ENCODE measurements at regions not wholly inside any gene's neighbourhood (a gene's known extent, or its start where the extent isn't known, plus 50 kb on each side); places are given as distances from the start of the nearest gene placed in this dataset.

DNA sequence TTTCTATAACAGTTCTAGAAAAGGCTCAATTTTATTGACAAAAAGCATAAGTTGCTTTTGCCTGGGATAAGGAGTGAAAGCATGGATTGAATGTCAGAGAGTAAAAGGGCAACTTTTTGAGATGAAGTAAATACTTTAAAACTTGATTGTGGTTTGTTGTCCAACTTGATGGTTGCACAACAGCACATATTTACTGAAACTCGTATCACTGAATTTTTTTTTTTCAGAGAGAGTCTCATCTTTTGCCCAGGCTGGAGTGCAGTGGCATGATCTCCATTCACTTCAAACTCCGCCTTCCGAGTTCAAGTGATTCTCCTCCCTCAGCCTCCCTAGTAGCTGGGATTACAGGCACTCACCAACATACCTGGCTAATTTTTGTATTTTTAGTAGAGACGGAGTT is 856.8 kb downstream of the SH3BGRL start (continued):
- TF ChIP-seq, protein P1, sequence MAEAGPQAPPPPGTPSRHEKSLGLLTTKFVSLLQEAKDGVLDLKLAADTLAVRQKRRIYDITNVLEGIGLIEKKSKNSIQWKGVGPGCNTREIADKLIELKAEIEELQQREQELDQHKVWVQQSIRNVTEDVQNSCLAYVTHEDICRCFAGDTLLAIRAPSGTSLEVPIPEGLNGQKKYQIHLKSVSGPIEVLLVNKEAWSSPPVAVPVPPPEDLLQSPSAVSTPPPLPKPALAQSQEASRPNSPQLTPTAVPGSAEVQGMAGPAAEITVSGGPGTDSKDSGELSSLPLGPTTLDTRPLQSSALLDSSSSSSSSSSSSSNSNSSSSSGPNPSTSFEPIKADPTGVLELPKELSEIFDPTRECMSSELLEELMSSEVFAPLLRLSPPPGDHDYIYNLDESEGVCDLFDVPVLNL (IDR thresholded peaks at IDR 0.05; ENCODE audit: low read depth, low read length) = no peak
- TF ChIP-seq SMAD5 (IDR thresholded peaks at IDR 0.05; ENCODE audit: low read depth) (no peak), NR2C2 (IDR thresholded peaks at IDR 0.05; ENCODE audit: borderline replicate concordance, control insufficient read depth, insufficient read length, low read depth) (no peak), STAT3 (IDR thresholded peaks at IDR 0.05; ENCODE audit: low read depth, low read length) (no peak), CREM (IDR thresholded peaks at IDR 0.05; ENCODE audit: low read depth) (no peak), NFYB (IDR thresholded peaks at IDR 0.05; ENCODE audit: insufficient read depth, low read depth, low read length) (no peak), CEBPB (IDR thresholded peaks at IDR 0.05; ENCODE audit: borderline replicate concordance in 1 of 2, low read depth in 2 of 2, low read length in 2 of 2) (no peak), CBFB (IDR thresholded peaks at IDR 0.05; ENCODE audit: low read depth) (no peak), MEF2A (IDR thresholded peaks at IDR 0.05; ENCODE audit: insufficient read depth, low read depth, low read length) (no peak)
- TF ChIP-seq, protein P2, sequence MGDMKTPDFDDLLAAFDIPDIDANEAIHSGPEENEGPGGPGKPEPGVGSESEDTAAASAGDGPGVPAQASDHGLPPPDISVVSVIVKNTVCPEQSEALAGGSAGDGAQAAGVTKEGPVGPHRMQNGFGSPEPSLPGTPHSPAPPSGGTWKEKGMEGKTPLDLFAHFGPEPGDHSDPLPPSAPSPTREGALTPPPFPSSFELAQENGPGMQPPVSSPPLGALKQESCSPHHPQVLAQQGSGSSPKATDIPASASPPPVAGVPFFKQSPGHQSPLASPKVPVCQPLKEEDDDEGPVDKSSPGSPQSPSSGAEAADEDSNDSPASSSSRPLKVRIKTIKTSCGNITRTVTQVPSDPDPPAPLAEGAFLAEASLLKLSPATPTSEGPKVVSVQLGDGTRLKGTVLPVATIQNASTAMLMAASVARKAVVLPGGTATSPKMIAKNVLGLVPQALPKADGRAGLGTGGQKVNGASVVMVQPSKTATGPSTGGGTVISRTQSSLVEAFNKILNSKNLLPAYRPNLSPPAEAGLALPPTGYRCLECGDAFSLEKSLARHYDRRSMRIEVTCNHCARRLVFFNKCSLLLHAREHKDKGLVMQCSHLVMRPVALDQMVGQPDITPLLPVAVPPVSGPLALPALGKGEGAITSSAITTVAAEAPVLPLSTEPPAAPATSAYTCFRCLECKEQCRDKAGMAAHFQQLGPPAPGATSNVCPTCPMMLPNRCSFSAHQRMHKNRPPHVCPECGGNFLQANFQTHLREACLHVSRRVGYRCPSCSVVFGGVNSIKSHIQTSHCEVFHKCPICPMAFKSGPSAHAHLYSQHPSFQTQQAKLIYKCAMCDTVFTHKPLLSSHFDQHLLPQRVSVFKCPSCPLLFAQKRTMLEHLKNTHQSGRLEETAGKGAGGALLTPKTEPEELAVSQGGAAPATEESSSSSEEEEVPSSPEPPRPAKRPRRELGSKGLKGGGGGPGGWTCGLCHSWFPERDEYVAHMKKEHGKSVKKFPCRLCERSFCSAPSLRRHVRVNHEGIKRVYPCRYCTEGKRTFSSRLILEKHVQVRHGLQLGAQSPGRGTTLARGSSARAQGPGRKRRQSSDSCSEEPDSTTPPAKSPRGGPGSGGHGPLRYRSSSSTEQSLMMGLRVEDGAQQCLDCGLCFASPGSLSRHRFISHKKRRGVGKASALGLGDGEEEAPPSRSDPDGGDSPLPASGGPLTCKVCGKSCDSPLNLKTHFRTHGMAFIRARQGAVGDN (IDR thresholded peaks at IDR 0.05) = no peak

All from GM12878 (cell line).